NCI-H345 treated with DMSO at 0.1 percent for 48 hours (cell line): ENCODE measurements at regions not wholly inside any gene's neighbourhood (a gene's known extent, or its start where the extent isn't known, plus 50 kb on each side); places are given as distances from the start of the nearest gene placed in this dataset.
"Not testable (repeated sequence)": the region's sequence is repeated elsewhere in the genome, so short reads cannot be mapped to it uniquely, and the experiment has no call there.

Experiments used
- DNase-seq: peaks from one replicate; lab custom pipeline; 2025; ENCODE audit not compliant: unreplicated experiment; lab: John Stamatoyannopoulos, UW

DNA sequence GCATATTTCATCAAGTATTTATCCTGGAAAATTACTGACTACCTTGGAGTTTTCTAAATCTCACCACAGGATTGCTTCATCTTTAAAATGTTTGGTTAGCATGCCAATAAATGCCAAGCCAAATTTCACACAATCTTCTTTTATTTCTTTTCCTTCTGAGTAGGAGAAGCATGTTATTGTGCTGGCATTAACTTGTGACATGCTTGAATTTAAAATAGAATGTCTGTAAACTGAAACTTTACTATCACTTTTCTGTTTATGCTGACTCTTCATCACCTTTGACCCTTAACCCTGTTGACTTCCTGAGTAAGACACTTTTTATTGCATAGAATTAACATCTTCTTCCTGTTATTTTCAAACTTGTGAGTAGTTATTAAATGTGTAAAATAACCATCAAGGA lies 56.2 kb upstream of the LRRTM4 start:
- no peak for DNase-seq

DNA sequence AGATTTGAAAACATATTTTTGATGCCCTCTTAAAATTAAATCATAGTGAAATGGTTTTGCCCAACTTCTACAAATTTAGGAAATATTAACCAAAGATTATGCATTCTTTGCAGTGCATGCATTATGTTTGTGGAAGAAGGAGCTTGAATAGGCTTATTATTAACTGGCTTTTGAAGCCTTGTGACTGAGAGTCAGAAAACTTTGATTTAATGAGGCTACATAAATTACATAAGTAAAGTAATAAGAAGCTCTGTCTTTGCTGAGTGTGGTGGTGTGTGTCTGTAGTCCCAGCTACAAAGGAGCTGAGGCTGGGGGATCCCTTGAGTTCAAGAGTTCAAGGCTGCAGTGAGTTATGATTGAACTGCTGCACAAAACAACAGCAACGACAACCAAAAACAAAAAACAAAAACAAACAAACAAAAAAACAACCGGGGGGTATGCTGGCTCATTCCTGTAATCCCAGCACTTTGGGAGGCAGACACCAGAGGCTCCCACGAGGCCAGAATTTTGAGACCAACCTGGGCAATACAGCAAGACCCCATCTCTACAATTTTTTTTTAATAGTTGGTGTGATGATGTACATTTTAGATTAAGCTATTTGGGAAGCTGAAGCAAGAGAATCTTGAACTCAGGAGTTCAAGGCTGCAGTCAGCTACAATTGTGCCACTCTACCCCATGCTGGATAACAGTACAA lies 57.0 kb upstream of the LRRTM4 start:
- DNase-seq: no peak

DNA sequence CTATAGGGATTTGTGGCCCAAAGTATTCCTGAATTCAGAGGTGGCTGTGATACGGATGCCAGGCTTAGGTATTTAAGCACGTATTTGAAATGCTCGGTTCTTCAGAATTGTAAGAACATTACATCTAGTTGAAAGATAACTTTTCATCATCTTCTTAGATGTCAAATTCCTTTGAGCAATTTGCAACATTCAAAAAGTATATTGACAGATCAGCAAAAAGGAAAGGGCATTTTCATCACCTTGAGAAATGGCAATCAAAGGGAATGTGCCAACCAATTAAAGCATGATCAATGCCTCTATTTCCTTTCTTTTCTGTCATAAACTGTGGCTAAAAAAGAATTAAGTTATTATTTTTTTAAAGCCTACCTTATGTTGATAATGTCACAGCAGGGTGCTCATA lies 66.3 kb upstream of the LRRTM4 start:
- no peak for DNase-seq

DNA sequence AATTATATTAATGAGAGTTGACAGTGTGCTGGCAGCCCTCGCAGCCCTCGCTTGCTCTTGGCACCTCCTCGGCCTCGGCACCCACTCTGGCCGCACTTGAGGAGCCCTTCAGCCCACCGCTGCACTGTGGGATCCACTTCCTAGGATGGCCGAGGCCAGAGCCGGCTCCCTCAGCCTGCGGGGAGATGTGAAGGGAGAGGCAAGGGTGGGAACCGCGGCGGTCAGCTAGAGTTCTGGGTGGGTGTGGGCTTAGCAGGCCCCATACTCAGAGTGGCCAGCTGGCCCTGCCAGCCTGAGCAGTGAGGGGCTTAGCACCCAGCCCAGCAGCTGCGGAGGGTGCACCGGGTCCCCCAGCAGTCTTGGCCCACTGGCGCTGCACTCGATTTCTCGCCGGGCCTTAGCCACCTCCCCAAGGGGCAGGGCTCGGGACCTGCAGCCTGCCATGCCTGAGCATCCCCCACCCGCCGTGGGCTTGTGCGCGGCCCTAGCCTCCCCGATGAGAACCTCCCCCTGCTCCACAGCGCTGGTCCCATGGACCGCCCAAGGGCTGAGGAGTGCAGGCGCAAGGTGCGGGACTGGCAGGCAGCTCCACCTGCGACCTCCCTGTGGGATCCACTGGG lies 68.2 kb upstream of the LRRTM4 start:
- DNase-seq: no peak

DNA sequence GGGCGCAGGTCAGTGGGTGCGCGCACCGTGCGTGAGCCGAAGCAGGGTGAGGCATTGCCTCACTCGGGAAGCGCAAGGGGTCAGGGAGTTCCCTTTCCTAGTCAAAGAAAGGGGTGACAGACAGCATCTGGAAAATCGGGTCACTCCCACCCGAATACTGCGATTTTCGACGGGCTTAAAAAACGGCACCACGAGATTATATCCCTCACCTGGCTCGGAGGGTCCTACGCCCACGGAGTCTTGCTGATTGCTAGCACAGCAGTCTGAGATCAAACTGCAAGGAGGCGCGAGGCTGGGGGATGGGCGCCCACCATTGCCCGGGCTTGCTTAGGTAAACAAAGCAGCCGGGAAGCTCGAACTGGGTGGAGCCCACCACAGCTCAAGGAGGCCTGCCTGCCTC lies 70.8 kb upstream of the LRRTM4 start:
- DNase-seq: not testable (repeated sequence)

DNA sequence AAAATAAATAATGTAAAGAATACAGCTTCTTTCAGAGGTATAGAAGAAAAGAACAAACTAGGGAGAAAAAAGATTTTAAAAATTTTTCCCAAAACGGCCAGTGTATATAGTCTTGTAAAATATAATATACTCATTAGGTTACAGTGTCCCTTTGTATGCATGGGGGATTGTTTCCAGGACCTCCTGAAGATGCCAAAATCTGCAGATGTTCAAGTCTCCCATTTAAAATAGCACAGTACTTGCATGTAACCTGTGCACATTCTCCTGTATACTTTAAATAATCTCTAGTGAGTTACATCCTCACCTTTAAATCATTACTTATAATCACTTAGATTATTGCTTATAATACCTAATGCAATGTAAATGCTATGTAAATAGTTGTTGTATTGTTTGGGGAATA lies 80.6 kb upstream of the LRRTM4 start:
- no peak for DNase-seq

DNA sequence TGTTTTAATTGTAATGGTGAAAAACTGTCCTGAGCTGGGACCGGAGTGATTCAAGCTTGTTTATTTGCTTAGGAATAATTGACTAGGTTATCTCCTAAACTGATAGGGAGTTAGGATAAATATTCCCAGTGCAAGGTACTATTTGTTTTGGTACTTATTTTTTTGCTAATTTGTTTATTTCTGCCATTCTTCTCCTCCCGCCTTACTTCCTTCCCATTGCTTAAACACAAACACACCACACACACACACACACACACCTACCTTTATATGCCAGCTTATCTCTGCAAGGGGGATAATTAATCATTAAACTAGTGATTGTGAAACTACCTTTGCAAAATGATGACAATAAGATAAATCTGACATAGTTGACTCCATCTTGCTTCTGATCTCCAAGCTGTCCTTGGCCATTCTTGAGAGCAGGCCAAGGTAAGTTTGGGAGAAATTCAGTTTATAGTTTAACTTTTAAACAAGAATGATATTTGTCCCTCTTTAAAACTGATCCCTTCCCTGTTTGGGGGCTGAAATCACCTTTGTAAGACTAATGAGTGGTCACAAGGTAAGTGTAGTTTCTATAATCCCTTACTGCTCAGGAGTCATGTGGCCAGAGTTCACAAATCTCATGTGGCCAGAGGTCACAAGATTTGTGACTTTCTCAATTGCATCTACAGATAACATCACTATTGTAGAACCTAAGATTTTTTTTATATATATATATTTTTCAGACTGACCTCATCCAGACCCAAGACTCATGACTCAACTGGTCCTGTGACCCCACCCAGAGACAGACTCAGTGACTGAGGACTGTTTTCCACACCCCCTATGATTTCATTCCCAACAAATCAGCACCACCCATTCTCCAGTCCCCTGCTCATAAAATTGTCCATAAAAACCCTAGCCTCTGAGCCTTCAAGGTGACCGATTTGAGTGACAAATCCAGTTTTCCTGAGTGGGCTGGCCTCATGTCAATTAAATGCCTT lies 83.1 kb upstream of the LRRTM4 start:
- DNase-seq: no peak

DNA sequence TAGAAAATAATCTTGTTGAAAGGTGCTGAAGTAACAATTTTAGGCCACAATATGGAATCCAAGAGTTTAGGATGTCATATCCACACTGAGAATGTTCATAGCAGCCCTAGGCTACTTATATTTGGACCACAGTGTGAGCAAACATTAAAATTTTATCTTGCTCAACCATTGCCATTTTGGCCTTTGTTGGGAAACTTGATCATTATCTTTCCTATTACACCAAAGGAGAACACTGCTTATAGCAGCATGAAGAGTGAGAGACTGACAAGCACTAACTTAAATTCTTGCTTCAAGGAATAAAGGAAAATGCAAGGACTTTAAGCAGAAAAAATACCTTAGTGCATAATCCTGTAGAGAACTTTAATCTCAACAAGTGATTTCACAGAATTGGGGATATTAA lies 86.3 kb upstream of the LRRTM4 start:
- DNase-seq: no peak

DNA sequence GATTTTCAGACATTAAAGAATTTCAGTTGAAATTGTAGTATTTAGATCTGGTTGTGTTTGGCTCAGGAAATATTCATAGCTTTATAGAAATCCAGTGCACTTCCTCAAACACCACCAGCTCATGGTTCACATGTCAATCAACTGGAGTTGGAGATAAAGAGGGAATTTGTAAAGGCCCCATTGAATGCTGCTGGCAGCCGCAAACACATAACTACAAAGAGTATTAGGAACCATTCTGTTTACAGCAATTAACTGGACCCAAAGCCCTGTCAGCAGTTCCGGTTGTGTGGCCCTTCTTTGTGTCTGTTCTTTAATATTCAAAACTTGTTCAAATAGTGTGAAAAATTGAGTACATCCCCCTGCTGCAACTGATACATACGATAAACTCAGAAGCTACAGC lies 107.4 kb upstream of the LRRTM4 start:
- DNase-seq: no peak

DNA sequence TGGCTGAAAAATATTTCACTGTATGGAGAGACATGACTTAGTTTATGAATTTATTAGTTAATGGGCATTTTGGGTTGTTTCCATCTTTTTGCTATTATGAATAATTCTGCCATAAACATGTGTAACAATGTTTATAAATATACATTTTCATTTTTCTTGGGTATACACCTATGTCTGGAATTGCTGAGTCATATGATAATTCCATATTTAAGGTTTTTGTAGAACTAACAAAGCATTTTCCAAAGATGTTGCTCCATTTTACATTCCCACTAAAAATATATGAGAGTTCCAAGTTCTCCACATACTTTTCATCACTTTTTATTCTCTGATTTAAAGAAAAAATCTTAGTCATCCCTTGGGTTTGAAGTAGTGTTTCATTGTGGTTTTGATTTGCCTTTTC lies 108.8 kb upstream of the LRRTM4 start:
- no peak for DNase-seq

DNA sequence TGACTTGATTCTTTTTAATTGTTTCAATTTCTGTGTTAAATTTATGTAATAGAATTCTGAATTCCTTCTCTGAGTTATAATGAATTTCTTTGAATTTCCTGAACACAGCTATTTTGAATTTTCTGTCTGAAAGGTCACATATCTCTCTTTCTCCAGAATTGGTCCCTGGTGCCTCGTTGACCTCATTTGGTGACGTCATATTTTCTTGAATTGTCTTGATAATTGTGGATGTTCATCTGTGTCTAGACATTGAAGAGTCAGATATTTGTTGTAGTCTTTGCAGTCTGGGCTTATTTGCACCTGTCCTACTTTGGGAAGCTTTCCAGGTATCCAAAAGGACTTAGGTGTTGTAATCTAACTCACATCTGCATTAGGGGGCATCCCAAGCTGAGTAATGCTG lies 111.4 kb upstream of the LRRTM4 start:
- DNase-seq: no peak

DNA sequence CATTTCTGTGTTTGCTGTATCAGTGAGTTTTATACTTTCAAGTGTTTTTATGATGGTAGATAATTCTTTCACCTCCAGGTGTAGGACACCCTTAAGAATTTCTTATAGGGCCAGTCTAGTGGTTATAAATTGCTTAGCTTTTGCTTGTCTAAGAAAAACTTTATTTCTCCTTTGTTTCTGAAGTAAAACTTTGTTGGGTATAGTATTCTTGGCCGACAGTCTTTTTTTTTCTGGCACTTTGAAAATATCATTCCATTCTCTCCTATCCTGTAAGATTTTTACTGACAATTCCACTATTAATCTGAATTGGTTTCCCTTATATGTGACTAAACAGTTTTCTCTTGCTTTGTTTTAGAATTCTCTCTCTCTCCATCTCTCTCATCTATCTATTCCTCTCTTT lies 118.7 kb upstream of the LRRTM4 start:
- no peak for DNase-seq

DNA sequence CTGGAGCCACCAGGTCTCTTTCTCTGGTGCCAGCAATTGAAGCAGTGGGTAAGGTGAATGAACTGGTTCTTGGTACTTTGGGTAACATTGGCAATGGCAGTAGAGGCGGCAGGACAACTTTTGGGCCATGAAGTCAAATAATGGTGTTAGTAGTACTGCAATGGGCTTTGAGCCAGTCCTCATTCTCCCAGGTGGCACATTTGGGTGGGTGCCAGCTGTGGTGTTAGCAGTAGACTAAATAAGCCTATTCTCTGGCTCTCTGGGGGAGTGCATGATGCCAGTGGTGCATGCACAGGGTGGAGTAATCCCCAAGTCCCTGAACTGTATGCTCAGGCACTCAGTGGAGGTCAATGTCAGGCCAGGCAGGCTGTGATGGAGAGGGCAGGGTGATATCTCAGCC lies 120.2 kb upstream of the LRRTM4 start:
- no peak for DNase-seq

DNA sequence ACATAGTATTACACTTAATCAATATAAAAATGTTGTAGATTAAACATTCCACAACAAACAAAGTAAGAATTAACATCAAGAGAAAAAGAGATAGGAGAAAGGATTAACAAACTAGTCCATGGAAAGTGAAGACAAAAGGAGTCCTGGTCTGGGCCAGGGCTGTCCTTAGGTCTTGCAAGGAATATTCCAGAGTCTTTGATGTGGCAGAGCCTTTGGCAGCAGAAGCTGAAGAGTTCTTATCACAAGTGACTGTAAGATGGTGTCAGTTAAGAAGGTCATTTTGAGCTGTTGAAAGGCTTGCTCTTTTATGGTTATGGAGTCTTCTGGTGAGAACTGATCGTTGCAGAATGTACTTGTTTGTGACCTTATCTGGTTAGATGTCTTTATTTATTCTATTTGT lies 127.7 kb upstream of the LRRTM4 start:
- DNase-seq: no peak

DNA sequence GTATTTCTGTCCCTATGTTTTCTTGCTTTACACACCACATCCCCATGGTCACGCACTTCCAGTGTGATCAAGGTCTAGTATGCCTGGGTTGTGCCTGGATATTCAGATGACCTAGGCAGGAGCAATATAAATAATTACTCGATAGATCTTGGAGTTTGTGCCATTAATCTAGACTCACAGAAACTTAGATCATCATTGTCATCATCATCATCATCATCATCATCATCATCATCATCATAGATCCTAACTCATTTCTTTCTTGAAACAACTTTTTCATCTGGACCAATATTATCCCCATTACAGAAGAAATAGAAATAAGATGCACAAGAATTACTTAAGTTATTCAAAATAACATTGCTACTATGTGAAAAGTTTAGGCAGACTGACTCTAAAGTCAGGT lies 130.3 kb upstream of the LRRTM4 start:
- DNase-seq: no peak

DNA sequence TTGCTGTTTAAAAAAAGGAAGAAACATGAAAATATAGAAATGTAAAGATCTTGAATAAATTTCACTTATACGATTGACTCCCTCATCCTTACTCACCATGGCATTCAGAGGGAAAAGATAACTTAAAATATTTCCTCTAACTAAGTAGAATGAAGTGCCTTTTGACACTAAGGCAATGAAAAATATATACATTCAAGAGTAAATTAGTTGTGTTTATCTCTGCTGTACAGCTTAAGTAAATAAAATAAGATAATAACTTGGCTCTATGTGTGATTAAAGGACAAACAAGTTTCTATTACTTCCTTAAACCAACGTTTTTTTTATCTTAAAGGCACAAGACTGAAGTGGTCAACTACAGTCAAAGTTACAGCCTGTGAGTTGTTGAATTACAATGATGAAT lies 142.3 kb upstream of the LRRTM4 start:
- no peak for DNase-seq

DNA sequence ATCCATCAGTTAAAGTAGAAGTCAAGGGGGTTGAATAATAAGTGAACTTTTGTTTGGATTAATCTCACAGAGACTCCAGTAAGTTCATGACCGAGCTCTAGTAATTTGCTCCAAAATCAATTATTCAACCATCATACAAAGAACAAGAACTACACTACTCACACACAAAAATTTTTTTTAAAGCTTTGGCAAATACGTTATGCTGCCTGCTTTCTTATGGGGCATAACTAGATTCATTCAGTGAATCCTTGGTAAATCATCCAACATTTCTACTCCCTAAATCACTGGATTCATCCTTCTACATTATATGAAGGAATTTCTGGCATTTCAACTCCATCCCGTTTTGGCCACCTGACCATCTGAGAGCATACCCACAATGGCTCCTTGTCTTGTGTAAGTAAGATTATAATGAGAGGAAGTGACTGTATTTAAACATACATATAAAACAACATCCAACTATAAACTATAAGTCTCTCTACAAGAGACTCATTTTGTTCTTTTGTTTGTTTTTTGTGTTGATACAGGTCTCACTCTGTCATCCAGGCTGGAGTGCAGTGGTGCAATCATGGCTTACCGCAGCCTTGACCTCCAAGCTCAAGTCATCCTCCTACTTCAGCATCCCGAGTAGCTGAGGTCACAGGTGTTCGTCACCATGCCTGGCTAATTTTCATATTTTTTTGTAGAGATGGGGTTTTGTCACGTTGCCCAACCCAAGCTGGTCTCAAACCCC lies 144.2 kb upstream of the LRRTM4 start:
- DNase-seq: no peak

DNA sequence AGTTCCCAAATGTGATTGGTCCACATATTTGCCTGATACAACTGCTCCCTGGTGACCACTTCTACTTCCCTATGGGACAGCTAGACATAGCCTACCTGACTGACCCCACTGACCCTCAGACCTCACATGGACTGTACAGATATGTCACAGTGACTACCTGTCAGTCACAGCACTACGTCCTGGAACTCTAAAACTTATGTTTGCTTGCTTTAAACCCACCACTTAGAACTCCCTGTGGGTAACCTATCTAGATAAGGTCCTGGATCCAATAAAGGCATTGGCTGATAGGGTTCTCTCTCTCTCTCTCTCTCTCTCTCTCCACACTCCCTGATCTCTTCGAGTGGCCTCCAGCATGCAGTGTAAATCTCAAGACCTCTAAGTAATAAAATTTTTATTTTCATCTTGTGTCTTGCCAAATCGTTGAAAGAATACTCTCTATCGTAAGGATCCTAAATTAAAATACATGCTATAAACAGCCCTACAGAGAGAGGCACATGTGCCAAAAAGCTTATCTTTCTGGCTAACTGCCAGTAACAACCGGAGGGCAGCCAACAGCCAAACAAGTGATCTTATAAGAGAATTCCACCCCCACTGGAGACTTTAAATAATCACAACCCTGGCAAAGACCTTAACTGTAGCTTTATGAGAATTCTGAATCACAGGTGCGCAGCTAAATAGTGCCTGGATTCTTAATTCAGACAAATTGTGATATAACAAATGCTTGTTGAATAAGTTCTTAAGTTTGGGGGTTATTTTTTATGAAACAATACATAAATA lies 162.6 kb upstream of the LRRTM4 start:
- DNase-seq: not testable (repeated sequence)

DNA sequence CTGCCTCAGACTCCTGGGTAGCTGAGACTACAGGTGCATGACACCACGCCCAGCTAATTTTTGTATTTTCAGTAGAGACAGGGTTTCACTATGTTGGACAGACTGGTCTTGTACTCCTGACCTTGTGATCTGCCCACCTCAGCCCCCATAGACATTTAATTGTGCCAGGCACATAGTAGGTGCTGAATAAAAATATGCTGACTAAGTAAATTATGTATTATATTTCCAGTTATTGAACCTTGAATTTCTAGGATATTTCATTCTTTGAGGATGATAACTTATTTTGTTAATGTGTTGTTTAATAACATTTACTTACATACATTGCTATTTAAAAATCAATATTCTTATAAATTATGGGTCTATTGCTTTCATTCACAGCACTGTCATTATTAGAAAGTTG lies 190.4 kb upstream of the LRRTM4 start:
- DNase-seq: no peak

DNA sequence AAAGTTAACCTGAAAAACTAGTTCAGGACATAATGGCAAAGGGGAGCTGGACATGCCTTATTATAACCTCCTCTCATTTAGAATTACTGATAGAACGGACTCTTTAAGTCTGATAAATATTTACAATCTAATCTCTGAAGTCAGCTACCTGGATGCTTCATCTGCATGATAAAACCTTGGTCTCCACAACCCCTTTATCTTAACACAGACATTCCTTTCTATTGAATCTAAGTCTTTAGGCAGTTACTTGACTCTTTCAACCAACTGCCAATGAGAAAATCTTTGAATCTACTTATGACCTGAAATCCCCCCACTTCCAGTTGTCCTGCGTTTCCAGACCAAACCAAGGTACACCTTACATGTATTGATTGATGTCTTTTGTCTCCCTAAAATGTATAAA lies 191.2 kb upstream of the LRRTM4 start:
- DNase-seq: no peak

DNA sequence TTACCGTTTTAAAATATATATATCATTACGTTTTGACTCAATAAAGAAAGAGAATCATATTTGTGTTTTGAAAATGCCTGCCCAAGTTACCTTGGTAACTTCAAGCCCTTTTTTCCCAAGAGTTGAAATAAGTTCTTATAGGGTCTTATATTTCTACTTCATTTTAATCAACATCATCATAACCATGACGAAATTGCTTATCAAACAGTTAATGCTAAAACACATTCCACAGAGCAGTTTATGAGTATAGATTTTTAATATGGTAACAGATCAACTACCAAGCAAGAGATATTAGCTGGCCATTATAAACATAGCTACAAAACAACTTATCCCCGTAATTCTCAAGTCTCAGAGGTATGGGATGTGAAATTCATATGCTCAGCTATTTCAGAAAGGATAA lies 197.9 kb upstream of the LRRTM4 start:
- no peak for DNase-seq
